Upper lobe of left lung (tissue), 4 donors: ENCODE measurements at regions not wholly inside any gene's neighbourhood (a gene's known extent, or its start where the extent isn't known, plus 50 kb on each side); places are given as distances from the start of the nearest gene placed in this dataset.

Experiments
- CTCF ChIP-seq, 6 experiments: fragments of 450-650 bp in 4 of 6; fragments of 200-600 bp in 2 of 6; sonication (generic) in 2 of 6; IDR thresholded peaks; one replicate each; pipeline ENCODE4 v1.5.1; 2016 to 2019; ENCODE audit warnings: antibody characterized with exemption in 6 of 6
- POLR2A ChIP-seq, 4 donors: fragments of 450-650 bp; IDR thresholded peaks; one replicate each; pipeline ENCODE4 v1.5.1; 2016 to 2017; ENCODE audit warnings: antibody characterized with exemption in 4 of 4, mild to moderate bottlenecking in 2 of 4
- POLR2AphosphoS5 ChIP-seq, 2 donors: sonication (generic); formaldehyde crosslinking; IDR thresholded peaks; one replicate each; pipeline ENCODE4 v1.5.1; 2017; ENCODE audit warnings: antibody characterized with exemption in 2 of 2

- TF ChIP-seq POLR2AphosphoS5 (IDR thresholded peaks at IDR 0.05), result no peak
- no peak for TF ChIP-seq CTCF (IDR thresholded peaks at IDR 0.05)
- no peak for TF ChIP-seq POLR2A (IDR thresholded peaks at IDR 0.05)
These were observed 736.6 kb upstream of the ZEB2 start for GRCh38 chr2:145256551-145256950.
